Left ventricle myocardium superior (tissue), 1 donor: ENCODE measurements at regions not wholly inside any gene's neighbourhood (a gene's known extent, or its start where the extent isn't known, plus 50 kb on each side); places are given as distances from the start of the nearest gene placed in this dataset.
A peak's percentile ranks its signal among the peaks of the same experiment; 100 is the strongest.
"Not testable (repeated sequence)": the region's sequence is repeated elsewhere in the genome, so short reads cannot be mapped to it uniquely, and the experiment has no call there.

ENCODE experiments used
- ATAC-seq: fragments of 200-7000 bp; cut with Tn5 transposase; one replicate; pipeline ENCODE4 v1.9.1; 2020; ENCODE audit warnings: mild to moderate bottlenecking, moderate library complexity
- DNase-seq: peaks from one replicate; pipeline ENCODE4 v3.0.0-alpha.2; 2020
- intact Hi-C: fragments of 100-400 bp; cut with micrococcal nuclease; formaldehyde crosslinking; loops from one replicate; pipeline ENCODE4 v1.11.0; 2022
- donor health status: DM: no; HTN: yes; CAD: no; lungs with severe emphysema.

GRCh38 chr2:228507231-228507824 lies 325.8 kb upstream of the SPHKAP start:
- intact Hi-C loops, result no loop called here
- DNase-seq (no peak), ATAC-seq (no peak)

- ATAC-seq (no peak), DNase-seq (no peak)
- intact Hi-C loops, result no loop called here
Measured at GRCh38 chr2:228503731-228504130, 322.2 kb upstream of the SPHKAP start.

GRCh38 chr2:228493852-228494251 lies 312.4 kb upstream of the SPHKAP start:
- ATAC-seq, result no peak
- no peak for DNase-seq
- intact Hi-C loops, result no loop called here

GRCh38 chr2:228479014-228479413 lies 297.5 kb upstream of the SPHKAP start:
- DNase-seq, result no peak
- intact Hi-C loops, result no loop called here
- ATAC-seq, result no peak

- intact Hi-C loops, result no loop called here
- ATAC-seq, result no peak
- DNase-seq, result no peak
Measured at GRCh38 chr2:228474466-228474865, 293.0 kb upstream of the SPHKAP start.

DNA sequence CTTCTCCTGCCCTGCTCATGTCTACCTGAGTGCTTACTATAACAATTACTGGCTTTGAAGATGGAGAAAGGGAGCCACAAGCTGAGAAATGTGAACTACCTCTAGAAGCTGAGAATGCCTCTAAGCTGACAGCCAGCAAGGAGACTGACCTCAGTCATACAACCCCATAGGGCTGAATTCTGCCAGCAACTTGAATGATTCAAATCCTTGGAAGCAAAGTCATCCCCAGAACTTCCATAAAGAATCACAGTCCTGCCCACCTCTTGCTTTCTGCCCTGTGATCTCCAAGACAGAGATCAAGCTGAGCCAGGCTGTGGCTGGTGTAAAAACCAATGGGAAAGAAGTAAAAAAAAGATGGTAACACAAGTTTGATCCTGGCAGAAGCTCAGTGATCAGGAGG lies 288.2 kb upstream of the SPHKAP start:
- intact Hi-C loops, result no loop called here
- ATAC-seq (no peak), DNase-seq (no peak)

DNA sequence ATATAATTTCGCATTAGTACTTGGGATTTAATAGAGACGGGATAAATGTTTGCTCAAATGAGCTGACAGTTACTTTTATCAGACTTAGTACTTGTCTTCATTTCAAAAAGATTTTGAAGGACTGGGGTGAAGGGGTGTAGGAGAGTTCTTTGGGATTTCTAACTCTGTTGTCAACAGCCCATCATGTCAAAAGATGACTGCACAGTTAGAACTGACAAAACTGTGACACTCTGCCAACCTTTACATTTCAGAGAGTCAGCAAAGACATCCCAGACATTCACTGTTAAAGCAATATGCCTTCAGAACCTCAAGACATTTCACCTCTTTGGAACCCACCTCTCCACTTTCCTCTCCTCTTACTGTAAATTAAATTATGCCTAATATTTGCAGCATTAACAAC lies 285.4 kb upstream of the SPHKAP start:
- peak; percentile 34 for ATAC-seq
- DNase-seq, result no peak
- intact Hi-C loops, result no loop called here

DNA sequence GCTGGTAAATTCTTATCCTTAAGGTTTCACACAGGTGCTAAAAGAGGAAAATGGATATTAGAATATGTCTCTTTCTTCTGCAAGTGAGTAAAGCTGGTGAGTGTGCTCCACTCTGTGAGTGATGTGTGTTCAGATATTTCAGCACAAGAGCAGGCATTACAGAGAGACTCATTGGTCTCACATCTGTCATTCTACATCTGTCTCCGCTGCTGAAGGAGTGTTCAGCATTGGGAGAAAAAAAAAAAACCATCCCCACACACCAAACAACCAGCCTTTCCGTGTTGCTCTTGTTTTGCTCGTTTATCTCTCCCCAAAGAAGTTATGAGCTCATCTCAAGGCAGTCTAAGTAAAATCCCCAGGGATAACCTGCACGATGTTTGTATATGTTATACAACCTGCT lies 283.9 kb upstream of the SPHKAP start:
- ATAC-seq (no peak), DNase-seq (no peak)
- intact Hi-C loops, result no loop called here

DNA sequence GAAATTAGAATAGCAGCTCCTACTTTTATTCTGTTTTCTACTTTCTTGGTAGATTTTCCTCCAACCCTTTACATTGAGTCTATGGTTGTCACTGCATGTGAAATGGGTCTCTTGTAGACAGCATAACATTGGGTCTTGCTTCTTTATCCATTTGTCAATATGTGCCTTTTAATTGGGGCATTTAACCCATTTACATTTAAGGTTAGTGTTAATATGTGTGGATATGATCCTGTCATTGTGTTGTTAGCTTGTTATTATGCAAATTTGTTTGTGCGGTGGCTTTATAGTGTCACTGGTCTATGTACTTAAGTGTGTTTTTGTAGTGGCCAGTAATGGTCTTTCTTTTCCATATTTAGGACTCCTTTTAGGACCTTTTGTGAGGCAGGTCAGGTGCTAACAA lies 276.9 kb upstream of the SPHKAP start:
- ATAC-seq (no peak), DNase-seq (no peak)
- intact Hi-C loops, result no loop called here

DNA sequence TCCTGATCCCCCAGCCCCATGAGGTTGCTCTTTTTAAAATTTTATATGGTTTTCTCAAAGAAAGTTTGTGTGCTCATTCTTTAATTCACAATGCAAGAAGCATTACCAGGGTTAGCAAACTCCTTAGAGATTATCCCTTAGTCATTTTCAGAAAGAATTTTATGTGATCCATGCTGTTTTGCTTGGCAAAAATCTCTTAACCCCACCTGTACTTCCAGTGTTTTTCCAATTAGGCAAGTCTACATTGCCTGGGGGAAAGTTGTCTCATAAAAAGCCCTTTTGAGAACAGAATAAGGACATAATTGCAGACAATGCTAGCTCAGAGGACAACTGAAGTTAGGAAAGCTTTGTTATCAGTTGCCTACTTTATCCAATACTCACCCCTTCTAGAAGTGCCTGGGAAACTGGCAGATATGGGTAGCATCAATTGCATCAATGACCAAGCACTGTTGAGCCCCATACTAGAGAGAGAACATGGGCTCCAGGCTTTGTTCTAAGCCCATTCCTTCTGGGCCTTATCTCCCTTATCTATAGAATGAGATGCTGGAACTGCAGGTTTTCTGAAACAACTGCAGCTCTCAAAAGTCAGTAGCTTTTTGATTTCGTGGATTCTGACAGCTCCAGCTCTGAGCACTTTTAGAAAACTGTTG lies 265.9 kb upstream of the SPHKAP start:
- DNase-seq, result no peak
- ATAC-seq, result no peak
- intact Hi-C loops, result no loop called here

DNA sequence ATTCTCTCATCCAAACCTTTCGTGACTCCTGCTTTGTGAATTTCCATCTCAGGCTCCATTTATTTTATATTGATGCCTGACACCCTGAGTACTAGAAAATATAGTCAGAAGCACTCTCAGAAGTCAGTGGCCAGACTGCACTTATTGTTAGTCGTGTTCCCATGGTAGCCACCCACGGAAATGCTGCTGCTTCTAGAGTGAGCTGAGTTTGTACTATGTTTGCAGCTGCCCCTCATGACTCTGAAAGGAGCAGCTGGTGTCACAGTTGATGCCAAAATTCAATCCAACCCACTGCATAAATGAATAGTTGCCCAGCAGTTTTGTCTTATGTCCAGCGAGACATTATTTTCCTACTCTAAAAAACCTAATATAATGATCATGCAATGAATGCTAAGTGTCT lies 265.2 kb upstream of the SPHKAP start:
- intact Hi-C loops, result no loop called here
- peak; percentile 61 for ATAC-seq
- DNase-seq, result no peak

DNA sequence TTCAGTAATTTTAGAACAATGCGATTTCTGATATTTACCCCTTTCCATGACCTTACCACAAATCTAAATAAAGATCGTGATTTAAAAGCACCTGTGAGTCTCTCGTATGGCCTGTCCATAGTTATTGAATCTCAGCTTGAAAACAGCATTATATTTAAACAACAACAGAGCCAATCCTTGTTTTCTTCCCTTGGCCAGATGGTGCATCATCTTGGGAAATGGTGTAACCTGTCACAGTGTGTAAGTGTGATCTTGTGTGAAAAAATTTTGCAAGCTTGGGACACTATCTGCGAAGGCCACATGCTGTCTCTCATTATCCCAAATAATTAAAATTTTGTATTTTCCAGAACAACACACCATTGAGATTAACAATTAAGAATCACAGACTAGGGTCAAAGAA lies 262.7 kb upstream of the SPHKAP start:
- no peak for ATAC-seq
- DNase-seq, result no peak
- intact Hi-C loops, result no loop called here

DNA sequence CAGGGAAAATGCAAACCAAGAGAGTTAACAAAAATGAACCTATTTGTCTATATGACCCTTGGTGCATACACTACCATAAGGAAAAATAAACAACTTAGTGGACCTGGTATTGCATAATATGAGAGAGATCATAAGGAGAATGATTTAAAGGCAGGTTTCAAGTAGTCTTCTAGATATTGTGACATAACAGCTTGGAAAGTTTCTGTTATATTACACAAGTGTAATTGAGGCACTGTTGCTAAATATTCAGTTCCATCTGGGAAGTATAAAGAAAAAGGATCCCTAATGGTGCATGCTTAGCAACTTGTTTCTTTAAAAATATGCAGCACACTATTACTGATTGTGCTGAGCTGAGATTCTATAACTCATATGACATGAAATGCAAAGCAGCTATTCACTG lies 252.2 kb upstream of the SPHKAP start:
- DNase-seq, result no peak
- ATAC-seq, result no peak
- intact Hi-C loops, result no loop called here

DNA sequence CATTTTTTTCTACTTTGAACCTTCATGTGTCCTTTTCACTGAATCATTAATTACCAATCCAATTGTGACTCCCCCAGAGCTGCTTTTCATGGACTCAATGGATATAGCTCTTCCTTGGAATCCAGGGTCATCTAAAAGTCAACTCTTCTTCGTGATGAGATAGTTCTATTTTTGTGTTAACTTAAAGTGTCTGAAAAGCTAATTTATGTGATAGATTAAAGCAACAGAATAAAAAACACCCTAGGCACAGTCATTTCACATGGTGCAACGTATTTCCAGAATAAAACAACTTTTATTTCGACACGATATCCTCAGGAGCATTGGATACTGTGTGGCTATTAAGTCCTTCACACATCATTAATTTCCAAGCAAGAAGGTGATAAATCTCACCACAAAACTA lies 250.6 kb upstream of the SPHKAP start:
- no peak for DNase-seq
- intact Hi-C loops, result no loop called here
- ATAC-seq, result no peak

- no peak for DNase-seq
- intact Hi-C loops, result no loop called here
- ATAC-seq, result no peak
Measured at GRCh38 chr2:228430986-228431385, 249.5 kb upstream of the SPHKAP start.

- intact Hi-C loops, result no loop called here
- ATAC-seq (peak; percentile 98), DNase-seq (no peak)
Measured at GRCh38 chr2:228426502-228427216, 245.2 kb upstream of the SPHKAP start.

GRCh38 chr2:228425411-228426060 lies 244.0 kb upstream of the SPHKAP start:
- ATAC-seq, intact Hi-C loops: not testable (repeated sequence)
- peak; percentile 21 for DNase-seq

DNA sequence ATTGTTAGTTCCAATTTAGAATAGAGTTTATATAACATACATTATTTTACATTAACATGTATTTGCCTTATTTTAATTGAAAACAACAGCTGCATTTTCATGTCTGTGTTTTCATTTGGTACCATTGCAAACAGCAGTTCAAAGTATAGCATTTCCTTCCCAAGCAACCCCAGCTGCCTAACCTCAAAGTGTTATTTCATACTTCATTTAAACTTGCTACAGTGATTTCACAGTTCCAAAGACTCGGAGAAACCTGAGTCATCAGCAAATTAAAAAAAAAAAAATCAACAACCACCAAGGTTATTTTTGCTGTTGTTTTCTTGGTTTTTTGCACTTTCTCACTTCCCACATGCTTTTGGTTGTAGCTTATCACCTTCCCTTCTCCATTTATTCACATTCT lies 236.5 kb upstream of the SPHKAP start:
- DNase-seq (no peak), ATAC-seq (no peak)
- intact Hi-C loops, result no loop called here

DNA sequence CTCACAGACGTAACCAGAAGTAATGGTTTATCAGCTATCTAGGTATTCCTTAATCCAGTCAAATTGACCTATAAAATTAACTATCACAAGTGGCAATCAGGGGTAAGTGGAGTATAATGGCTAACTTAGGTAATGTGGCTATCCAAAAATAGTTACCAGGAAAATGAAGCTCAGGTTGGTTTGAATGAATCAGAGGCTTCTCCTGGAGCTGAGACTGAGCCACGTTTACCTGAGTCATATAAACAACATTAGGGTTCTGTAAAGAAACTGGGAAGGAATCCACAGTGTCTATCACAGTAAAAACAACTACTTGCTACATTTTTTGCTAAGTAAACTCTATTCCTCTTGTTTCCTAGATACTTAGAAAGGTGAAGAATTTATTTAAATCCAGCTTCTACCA lies 236.0 kb upstream of the SPHKAP start:
- DNase-seq (no peak), ATAC-seq (no peak)
- intact Hi-C loops, result no loop called here

DNA sequence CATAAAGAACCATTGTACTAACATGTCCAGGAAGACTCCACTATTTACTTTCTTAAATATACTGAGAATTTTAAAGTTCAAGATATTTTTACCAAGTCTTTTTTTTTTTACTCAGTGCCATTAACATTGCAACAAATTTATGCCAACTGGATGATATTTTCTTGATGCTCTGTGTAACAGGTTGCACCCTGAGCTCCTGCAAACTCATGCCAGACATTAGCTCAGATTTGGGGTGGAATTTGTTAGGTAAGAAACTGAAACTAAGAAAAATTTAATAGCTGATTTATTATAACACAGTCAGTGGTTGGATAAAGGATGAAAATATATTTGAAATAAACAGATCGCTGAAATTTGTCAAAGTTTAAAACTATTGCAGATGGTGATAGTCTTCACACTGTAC lies 228.6 kb upstream of the SPHKAP start:
- no peak for ATAC-seq
- intact Hi-C loops, result no loop called here
- no peak for DNase-seq
